Stimulated activated CD4-positive, alpha-beta T cell treated with anti-CD3 and anti-CD28 coated beads, Interleukin-12 subunit alpha, Interleukin-12 subunit beta, amount 100 ng/mL, for 4 hours (primary cell): ENCODE measurements at regions not wholly inside any gene's neighbourhood (a gene's known extent, or its start where the extent isn't known, plus 50 kb on each side); places are given as distances from the start of the nearest gene placed in this dataset.
"Not testable (repeated sequence)": the region's sequence is repeated elsewhere in the genome, so short reads cannot be mapped to it uniquely, and the experiment has no call there.

Experiments used
- DNase-seq: peaks from one replicate; pipeline ENCODE4 v3.0.0-alpha.2; 2020

- DNase-seq, result no peak
Measured at GRCh38 chr11:37353192-37353591, 755.2 kb upstream of the RAG2 start.

GRCh38 chr11:37352485-37352884 lies 754.4 kb upstream of the RAG2 start:
- DNase-seq, result no peak

GRCh38 chr11:37343290-37343689 lies 745.3 kb upstream of the RAG2 start:
- DNase-seq, result no peak

GRCh38 chr11:37336401-37336800 lies 738.4 kb upstream of the RAG2 start:
- no peak for DNase-seq

GRCh38 chr11:37333345-37333744 lies 735.3 kb upstream of the RAG2 start:
- DNase-seq, result no peak

- DNase-seq, result no peak
Measured at GRCh38 chr11:37323843-37324242, 725.8 kb upstream of the RAG2 start.

- DNase-seq, result no peak
Measured at GRCh38 chr11:37322333-37323194, 724.5 kb upstream of the RAG2 start.

GRCh38 chr11:37320921-37321320 lies 722.9 kb upstream of the RAG2 start:
- DNase-seq, result no peak

GRCh38 chr11:37317803-37318202 lies 719.8 kb upstream of the RAG2 start:
- no peak for DNase-seq

GRCh38 chr11:37313266-37313665 lies 715.2 kb upstream of the RAG2 start:
- no peak for DNase-seq

GRCh38 chr11:37306563-37306962 lies 708.5 kb upstream of the RAG2 start:
- DNase-seq, result no peak

GRCh38 chr11:37301405-37301804 lies 703.4 kb upstream of the RAG2 start:
- DNase-seq, result not testable (repeated sequence)

GRCh38 chr11:37298173-37298572 lies 700.1 kb upstream of the RAG2 start:
- DNase-seq, result no peak

GRCh38 chr11:37286890-37287289 lies 688.9 kb upstream of the RAG2 start:
- DNase-seq, result no peak

GRCh38 chr11:37282367-37282766 lies 684.3 kb upstream of the RAG2 start:
- DNase-seq, result no peak

GRCh38 chr11:37280200-37280599 lies 682.2 kb upstream of the RAG2 start:
- no peak for DNase-seq

GRCh38 chr11:37277896-37278465 lies 679.9 kb upstream of the RAG2 start:
- no peak for DNase-seq

- DNase-seq, result no peak
Measured at GRCh38 chr11:37264783-37265182, 666.7 kb upstream of the RAG2 start.

- no peak for DNase-seq
Measured at GRCh38 chr11:37264060-37264459, 666.0 kb upstream of the RAG2 start.

GRCh38 chr11:37263467-37263866 lies 665.4 kb upstream of the RAG2 start:
- DNase-seq, result not testable (repeated sequence)

- no peak for DNase-seq
Measured at GRCh38 chr11:37259734-37260133, 661.7 kb upstream of the RAG2 start.

GRCh38 chr11:37248145-37248544 lies 650.1 kb upstream of the RAG2 start:
- no peak for DNase-seq

- DNase-seq, result not testable (repeated sequence)
Measured at GRCh38 chr11:37246092-37246491, 648.1 kb upstream of the RAG2 start.

GRCh38 chr11:37230865-37231264 lies 632.8 kb upstream of the RAG2 start:
- no peak for DNase-seq

GRCh38 chr11:37223962-37224361 lies 625.9 kb upstream of the RAG2 start:
- no peak for DNase-seq
